DMS53 (cell line): ENCODE measurements at regions not wholly inside any gene's neighbourhood (a gene's known extent, or its start where the extent isn't known, plus 50 kb on each side); places are given as distances from the start of the nearest gene placed in this dataset.
A peak's percentile ranks its signal among the peaks of the same experiment; 100 is the strongest.

Experiments
- DNase-seq: peaks from one replicate; lab custom pipeline; 2025; lab: John Stamatoyannopoulos, UW

DNA sequence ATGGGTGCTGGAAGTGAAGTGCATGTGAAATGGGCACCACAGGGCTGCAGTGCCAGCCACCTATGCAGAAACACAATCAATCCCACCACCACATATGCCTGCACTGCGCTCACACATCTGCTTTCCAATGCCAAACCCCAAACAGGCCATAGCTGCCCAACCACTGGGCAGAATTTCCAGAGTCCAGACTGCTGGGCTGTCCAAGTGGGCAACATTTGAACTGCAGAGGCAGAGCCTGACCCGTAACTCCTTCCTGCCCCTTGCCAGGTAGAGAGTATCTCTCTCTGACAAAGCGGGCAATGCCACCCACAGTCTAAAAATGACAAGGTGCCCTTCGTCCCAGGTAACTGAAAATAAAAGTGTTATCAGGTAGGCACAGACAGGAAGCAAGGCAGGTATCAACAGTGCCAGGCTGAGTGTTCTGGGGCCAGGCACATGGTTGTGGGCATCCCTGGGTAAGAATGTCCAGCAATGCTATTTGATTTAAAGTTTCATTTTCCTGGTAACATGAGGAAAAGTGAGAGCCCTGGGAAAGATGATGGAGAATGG lies 79.5 kb downstream of the FOXA2 start:
- DNase-seq: no peak

DNA sequence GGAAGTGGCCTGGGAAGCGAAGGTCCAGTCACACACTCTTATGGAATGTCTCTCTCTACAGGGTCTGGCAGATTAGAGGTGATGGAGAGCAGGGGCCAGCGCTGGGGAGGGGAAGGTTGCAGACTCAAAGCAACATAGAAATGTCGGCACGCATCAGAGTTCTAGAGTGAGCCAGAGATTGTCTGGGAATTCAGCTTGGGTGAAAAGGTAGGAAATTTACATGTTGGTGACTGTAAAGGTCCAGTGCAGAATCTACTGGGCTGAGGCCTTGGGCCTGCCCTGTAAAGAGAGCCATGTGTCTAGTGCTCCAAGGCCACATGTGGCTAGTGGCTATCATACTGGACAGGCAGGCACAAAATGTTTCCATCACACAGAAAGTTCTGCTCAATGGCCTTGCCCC lies 80.8 kb downstream of the FOXA2 start:
- no peak for DNase-seq

DNA sequence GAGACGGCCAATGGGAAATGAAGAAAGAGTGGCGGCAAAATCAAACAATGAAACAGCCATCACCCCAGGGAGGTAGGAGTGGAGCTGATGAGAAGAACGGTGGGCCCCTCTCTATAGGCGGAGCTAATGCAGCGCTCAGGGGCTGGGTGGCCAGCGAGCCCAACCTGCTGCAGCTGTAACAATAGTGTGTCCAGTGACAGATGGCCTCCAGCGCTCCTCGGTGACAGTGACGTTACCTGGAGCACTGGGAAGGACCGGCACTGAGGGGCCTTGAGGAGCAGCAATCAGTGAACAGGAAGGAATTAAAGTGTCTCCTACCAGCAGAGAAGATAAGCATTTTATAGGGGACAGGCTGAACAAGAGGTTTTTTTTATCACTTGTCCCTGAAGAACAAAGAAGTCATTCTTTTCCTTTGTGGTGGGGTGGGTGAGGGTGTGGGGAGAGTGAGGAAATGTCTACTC lies 81.6 kb downstream of the FOXA2 start:
- peak; percentile 44 for DNase-seq

DNA sequence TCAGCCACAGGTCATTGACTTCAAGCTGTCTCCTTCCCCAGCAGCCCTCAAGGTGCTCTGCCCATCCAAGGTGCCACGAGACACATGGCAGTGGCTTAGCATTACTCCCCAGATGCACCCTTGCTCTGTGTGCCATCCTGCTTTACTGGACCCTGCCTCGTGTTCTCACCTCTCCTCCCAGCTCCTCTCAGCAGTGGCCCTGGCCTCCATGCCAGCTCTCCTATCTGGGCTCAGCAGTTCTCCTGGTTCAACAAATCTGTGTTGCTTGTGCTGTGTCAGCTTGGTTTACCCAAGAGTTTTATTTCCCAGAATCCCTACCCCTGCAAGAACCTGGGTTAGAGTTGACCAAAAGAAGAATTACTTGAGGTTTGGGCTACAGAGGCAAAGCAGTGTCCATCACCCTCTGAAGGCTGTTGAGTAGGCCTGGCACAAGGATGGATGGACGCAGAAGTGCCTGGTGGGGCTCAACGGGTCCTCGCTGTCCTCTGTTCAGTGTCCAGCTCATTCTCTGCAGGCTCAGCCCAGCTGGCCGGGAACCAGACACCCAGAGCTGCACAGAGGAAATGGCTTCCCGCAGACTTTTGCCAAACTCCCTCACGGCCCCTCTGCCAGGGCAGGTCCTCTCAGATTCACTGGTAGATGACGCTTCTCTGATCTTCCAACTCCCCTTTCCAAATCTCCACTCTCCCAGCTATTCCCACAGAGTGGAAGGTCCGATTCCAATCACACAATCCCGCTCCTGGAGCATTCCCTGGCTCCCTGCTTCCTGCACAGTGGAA lies 82.6 kb downstream of the FOXA2 start:
- DNase-seq: no peak

DNA sequence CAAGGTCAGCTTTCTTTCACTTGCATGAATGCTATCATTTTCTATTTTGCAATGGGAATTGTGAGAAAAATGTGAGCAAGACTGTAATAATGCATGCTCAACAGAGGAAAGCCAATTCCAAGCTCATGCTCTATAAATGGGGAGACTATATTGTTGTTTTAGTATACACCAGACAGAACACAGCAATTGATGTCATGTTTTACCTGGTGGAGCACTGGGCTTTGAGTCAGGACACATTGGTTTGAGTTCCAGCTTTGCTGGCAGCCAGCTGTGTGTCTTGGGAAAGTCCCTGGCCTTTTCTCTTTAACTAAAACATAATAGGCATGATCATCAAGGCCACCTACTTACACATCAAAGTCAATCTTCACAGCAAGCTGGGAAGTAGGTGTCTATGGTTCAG lies 83.3 kb downstream of the FOXA2 start:
- DNase-seq: no peak

DNA sequence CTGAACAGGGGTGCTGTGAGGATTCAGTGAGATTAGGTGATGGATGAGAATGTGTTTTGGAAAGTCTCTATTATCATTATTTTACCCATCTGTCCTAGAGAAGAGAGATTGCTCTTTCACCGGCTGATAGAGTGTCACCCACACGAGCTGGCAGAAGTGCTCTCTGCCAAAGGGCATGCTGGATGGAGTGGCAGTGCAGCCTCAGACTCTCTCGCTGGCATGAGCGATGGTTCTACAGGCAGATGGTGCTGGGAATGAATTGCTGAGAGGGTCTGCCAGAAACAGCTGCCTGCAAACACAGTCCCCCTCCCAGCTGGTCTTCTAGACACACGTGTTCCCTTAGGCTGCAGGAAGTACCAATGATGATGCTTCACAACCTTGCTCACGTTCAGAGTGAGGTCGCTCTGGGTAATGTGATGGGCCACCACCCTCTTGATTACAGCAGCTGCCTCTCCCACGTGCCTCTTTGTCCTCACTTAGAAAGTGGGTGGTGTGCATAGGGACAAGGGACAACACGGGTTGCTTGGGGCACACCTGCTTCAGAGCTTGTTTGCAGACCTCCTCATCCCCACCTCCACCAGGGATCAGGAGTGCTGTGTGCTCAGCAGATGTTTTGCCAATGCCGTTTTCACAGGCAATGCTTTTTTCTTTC lies 84.7 kb downstream of the FOXA2 start:
- DNase-seq: peak; percentile 99

DNA sequence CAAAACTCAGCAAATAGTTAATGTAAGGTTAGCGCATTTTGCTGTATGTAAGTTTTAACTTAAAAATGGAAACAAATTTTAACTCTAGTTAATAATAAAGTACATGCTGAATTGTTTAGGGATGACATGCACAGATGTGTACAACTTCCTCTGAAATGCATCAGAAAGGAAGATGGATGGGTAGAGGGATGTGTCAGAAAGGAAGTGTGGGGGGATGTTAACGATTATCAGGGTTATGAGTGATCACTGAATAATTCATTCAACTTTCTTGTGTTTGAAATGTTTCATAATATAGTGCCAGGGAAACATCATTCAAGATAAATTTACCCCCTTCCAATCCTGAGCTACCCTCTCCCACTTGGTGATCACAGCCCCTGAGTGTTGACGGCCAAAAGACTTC lies 87.6 kb downstream of the FOXA2 start:
- no peak for DNase-seq

DNA sequence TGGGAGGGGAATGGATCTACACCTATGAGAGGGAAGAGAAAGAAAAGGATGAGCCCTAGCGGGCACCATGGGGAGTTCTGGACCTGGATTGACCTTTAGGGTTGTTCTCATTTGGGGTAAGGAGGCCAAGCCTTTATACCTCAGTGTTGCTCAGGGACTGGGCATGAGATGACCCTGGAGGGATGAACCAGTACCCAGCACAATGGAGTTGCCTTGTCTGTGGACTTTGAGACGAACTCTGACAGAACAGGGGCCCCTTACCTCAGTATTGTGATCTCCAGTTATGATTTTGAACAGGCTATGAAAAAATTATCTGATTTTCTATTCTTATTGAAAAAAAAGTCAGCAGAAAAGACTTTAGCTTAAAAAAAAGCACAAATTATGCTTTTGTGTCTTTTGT lies 88.6 kb downstream of the FOXA2 start:
- no peak for DNase-seq

DNA sequence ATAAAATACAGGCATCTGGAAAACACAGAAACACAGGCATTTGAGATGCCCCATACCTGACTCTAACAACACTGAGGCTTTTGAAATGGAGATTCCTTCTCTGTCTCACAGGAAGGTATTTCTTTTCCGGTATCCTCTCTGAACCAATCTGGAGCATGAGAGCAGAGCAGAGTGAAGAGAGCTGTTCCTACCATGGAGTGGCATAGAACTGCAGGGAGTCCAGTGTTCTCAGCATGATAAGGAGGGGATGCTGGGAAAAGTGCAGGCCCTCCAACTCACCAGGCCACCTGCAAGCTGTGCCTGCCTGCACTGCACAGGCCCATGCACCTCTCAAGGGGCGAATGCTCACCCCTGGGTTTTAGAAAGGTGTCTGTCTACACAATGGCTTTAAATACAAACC lies 89.2 kb downstream of the FOXA2 start:
- no peak for DNase-seq

DNA sequence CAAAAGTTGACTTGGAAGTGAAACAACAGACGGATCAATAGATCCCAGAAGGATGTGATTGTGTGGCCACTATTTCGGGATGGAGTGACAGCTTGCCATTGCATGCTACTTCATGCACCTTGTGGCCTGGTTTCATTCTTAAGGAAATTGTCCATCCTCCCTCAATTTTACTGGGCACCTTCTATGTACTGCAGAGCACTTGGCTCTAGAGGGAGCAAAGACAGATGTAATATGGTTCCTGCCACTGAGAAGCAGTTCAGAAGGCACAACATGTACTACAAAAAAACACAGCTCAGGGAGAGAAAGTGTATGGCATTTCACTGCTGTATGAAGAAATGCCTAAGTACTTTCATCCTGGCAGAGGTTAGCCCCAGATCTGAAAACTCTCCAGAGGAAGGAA lies 91.9 kb downstream of the FOXA2 start:
- peak; percentile 56 for DNase-seq

DNA sequence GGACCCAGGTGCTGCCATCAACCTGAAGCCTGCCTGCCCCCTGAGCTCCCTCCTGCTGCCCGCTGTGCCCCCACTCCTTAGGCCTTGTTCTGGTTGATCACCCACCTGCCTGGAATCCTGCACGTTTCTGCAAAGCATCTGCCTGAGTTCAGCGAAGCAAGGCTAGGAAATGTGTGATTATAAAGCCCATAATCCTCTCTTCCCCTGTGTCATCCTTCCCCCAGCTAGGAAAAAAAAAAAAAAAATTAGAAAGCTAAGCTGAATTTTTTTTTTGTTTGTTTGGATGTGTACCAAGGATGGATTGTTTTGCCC lies 93.2 kb downstream of the FOXA2 start:
- peak; percentile 97 for DNase-seq

DNA sequence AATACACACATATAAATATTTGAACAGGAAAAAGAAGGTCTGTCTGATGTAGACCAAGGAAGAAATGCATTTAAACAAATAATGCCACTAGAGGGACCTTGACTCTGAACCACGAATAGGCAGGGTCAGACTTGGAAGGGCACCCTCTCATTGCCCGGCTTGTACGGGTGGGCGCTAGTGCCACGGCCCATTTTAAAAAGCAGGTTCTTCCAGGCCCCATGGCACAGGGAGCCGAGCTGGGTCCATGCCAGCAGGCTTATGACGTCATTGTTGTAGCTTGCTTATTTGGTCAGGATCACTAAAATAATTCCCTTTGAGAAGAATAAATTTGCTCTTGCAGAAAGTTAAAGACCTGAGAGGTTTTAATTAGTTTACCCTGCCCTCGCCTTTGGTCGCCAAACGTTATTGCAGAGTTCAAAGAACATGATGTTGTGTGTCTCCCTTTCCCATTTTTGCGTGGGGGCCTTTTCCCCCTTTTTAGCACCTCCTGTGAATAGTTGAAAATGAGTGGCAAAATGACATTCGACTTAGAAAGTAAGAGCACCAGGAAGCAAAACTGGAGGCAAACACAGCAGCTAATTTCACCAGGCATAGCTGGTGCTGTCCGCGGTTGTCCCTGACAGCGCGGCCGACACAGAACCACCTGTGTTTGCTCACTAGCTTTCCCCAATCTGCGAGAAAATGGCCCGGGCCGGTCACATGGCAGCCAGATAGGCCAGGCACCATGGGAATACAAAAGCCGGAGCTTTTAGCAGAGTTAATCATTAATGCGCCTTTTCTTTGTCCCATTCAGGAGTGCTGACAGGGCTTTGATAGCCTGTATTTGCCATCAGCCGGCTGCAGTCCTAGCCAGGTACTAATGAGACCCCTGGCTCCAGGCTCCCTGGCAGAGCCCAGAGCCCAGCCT lies 93.8 kb downstream of the FOXA2 start:
- peak; percentile 99 for DNase-seq

DNA sequence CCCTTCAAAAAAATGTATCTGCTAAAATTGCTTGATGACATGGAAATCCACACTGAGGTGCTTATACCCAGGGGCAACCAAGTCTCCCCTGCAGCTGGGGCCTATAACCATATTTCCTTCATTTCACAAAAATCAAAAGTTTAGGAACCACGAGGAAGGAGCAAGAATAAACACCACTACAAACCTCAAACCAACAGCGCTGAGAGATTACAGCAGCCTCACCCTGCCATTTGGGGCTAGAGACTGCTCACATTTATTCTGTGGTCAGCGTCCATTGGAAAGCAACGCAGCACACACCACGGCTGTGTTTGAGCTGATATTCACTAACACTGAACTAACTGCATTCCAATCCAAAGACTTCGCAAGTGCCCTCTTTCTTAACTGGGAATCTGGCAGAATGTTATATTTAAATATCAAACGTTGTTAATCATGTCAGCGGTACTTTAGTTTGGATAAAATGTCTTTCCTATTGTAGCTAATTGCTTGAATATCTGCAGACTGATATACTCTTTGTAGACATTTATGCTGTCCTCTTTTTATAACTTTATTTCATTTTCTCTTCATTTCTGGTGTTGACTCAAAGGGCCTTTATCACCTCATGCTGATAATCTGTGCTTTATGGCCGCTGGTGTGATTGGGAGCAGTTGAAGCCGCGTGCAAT lies 94.6 kb downstream of the FOXA2 start:
- peak; percentile 64 for DNase-seq

DNA sequence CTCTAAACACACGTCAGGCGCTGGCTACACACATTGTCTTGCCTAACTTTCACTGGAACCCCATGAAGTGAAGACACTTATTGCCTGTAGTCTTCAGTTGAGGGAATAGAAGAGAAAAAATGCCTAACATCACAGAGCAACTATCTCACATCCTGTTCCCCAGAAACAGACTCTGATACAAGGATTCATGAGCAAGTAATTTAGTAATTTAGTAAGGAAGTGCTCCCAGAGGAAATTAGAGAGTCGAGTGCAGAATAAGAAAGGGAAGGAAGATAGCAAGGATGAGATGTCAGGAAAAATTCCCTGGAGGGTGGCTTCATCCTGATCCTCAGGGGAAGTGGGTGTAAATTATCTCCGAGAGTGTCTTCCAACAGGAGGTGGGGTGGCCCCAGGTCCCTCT lies 104.0 kb downstream of the FOXA2 start:
- no peak for DNase-seq

DNA sequence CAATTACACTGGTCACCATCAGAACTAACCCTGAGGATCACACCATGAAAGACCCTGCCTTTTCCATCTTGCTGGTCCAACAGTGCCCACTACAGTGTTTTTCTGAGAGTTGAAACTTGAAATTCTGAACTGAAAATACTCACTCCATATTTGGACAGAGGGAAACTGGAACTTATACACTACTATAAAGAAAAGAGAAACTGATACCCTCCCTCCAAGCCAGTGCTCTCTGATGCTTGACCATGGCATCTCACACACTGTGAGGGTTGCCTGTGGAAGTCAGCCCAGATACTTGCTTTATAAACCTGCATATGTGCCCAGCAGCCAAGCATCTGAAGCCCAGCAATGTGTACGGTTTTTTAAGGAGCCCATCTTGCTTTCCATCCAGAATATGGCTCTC lies 108.7 kb downstream of the FOXA2 start:
- DNase-seq: no peak

DNA sequence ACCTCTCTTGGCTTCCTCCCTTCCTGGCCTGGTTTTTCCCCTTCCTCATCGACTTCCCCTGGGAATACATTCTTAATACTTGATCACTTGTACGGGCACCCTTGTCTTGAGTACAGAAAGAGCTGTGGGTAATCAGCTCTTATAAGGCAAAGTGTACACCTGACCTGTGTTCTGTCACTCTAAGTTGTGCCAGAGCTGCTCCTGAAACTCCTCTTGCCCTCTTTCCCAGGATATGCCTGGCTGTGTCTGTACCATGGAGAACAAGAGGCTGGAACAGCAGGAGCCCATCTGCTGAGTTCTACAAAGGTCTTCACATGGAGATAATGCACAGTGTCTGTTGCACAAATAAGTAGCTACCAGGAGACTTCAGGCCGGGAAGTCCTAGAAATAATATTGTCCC lies 110.1 kb downstream of the FOXA2 start:
- DNase-seq: no peak

DNA sequence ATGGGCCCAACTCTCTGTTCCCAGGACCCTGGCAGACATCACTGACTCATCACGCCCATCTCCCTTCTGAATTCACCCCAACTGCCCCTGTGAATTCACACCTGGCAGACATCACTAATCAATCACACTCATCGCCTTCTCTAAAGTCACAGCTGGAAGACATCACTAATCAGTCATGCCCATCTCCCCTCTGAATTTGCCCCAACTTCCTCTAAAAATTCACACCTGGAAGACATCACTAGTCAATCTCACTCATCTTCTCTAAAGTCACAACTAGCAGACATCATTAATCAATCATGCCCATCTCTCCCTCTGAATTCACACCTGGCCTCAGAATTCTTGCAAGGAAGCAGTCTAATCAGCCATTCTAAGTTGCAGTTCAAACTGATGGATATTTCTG lies 111.1 kb downstream of the FOXA2 start:
- DNase-seq: peak; percentile 28

DNA sequence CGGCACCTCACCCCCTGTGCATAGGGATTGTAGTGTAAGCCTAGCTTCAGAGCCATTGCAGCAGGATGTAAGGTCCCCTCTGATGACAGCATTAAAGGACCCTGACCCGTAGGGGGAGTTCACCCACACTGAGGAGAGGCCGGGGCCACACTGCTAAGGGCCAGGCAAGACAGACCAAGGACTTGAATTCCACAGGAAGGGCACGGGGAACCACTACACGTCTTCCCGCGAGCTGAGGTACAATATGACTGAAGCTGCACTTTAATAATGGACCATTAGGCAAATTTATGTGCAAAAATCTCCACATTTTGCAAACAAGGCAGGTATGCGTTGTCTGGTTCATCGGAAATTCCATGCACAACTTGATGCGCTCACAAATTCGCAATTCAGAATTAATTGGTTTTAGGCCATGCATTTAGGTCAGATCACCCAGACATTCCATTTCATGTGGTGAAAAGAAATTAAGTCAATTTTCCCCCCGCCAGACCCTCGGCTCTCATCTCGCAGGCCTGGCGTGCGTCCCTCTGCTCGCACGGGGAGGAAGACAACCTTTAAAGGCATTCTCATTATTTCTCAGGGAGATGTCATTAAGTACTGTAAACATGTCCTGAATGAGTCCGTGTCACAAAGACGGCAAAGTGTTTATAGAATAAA lies 111.8 kb downstream of the FOXA2 start:
- no peak for DNase-seq

DNA sequence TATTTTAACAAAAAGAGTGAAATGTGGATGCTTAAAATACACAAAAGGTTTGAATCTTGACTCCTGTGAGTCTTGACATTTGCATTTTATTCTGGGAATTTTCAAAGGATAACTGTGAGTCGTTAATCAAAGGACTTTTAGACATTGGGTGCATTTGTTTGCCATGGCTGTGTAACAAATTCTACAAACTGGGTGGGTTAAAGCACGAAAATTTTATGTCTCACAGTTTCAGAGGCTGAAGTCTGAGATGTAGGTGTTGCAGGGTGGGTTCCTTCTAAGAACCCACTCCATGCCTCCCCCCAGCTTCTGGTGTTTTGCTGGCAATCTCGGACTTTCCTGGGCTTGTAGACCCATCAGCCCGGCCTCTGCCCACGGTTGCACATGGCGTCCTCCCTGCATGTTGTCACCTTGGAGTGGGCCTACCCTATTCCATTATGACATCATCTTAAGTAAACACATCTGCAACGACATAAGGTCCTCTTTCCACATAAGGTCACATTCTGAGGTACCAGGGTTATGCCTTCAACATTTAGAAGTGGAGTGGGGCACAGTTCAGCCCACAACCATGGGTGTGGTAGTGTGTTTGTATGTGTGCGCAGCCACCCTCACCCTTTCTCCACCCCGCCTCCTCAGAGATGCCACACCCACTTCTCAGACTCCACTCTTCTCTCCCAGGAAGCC lies 113.1 kb downstream of the FOXA2 start:
- DNase-seq: peak; percentile 91

DNA sequence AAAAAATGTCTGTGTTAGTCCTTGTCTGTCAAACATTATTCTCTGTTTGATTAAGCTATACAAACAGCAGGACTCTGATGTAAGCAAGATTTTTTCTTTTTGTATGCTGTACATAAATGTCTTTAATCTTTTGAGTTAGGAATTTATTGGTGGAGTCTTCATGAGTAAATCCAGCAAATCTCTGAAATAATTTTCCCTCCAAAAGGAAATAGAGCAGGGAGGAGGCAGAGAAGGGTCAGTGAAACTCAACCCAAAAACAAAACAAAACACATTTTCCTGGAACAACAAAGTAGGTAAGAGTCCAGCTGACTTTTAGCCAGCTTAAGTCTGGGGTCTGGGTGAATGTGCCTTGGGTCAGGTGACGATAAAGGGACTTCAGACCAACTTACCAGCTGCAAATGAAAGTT lies 113.7 kb downstream of the FOXA2 start:
- DNase-seq: no peak
